ENCODE measurements at regions not wholly inside any gene's neighbourhood (a gene's known extent, or its start where the extent isn't known, plus 50 kb on each side); places are given as distances from the start of the nearest gene placed in this dataset.
"Not testable (repeated sequence)": the region's sequence is repeated elsewhere in the genome, so short reads cannot be mapped to it uniquely, and the experiment has no call there.

GRCh38 chr16:31678649-31679325, 151.1 kb downstream of the AHSP start:
- no peak overlapping the region for H3K27ac ChIP-seq
- TF ChIP-seq CTCF (IDR thresholded peaks at IDR 0.05) = no peak
- no peak for TF ChIP-seq ZFX (IDR thresholded peaks at IDR 0.05; ENCODE audit: borderline replicate concordance)

- H3K27ac ChIP-seq = not testable (repeated sequence)
These were observed 161.6 kb downstream of the AHSP start for GRCh38 chr16:31689331-31689730.

- not testable (repeated sequence) for H3K27ac ChIP-seq
These were observed 164.6 kb downstream of the AHSP start for GRCh38 chr16:31692338-31692737.

GRCh38 chr16:31693733-31694132, 166.0 kb downstream of the AHSP start:
- no peak overlapping the region for H3K27ac ChIP-seq
- TF ChIP-seq ZFX (IDR thresholded peaks at IDR 0.05; ENCODE audit: borderline replicate concordance) (no peak), CTCF (IDR thresholded peaks at IDR 0.05) (no peak)

- TF ChIP-seq CTCF (IDR thresholded peaks at IDR 0.05) (no peak), ZFX (IDR thresholded peaks at IDR 0.05; ENCODE audit: borderline replicate concordance) (no peak)
- H3K27ac ChIP-seq = no peak overlapping the region
These were observed 166.8 kb downstream of the AHSP start for GRCh38 chr16:31694461-31694860.

GRCh38 chr16:31695667-31696066, 168.0 kb downstream of the AHSP start:
- no peak overlapping the region for H3K27ac ChIP-seq
- TF ChIP-seq ZFX (IDR thresholded peaks at IDR 0.05; ENCODE audit: borderline replicate concordance) = no peak
- TF ChIP-seq CTCF (IDR thresholded peaks at IDR 0.05) = no peak

- no peak overlapping the region for H3K27ac ChIP-seq
- TF ChIP-seq ZFX (IDR thresholded peaks at IDR 0.05; ENCODE audit: borderline replicate concordance) = no peak
- peak; percentile 78 for TF ChIP-seq CTCF (IDR thresholded peaks at IDR 0.05)
These were observed 169.5 kb downstream of the AHSP start for GRCh38 chr16:31696968-31697743.

- TF ChIP-seq ZFX (IDR thresholded peaks at IDR 0.05; ENCODE audit: borderline replicate concordance) = no peak
- TF ChIP-seq CTCF (IDR thresholded peaks at IDR 0.05) = no peak
- H3K27ac ChIP-seq = no peak overlapping the region
These were observed 170.0 kb downstream of the AHSP start for GRCh38 chr16:31697744-31698125.

All from 22Rv1 (cell line).